ENCODE measurements at regions not wholly inside any gene's neighbourhood (a gene's known extent, or its start where the extent isn't known, plus 50 kb on each side); places are given as distances from the start of the nearest gene placed in this dataset.

DNA sequence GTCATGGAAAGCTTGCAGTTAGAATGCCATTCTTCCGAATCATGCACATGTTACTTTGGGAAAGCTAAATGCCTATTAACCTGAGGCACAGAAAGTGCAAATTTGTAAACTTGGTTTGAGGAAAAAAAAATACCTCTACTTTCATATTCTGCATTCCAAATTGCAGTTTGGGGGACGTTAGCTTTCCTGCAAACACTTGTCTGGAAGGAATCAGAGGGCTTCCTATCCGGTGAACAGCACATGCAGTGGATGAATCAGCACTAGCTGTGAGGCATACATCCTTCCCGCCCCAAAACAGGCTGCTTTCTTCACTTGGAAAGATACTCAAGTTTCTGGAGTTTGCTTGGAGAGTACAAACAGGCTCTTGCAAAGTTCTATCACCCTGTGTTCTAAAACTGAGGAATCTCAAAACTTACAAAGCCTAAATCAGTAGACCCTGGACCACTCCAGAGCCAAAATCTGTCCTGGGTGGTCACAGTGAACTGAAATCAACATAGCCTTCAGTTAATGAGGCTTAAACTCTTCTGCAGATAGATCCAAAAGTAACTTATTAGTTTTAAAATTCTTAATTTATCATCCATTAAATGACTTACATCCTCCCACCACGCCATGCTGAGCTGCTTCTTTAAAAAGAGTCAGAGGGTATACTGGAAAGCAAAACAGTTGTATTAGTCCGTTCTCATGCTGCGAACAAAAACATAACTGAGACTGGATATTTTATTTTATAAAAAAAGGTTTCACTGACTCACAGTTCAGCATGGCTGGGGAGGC, 802.3 kb upstream of the ARGLU1 start:
- DNase-seq = no peak

DNA sequence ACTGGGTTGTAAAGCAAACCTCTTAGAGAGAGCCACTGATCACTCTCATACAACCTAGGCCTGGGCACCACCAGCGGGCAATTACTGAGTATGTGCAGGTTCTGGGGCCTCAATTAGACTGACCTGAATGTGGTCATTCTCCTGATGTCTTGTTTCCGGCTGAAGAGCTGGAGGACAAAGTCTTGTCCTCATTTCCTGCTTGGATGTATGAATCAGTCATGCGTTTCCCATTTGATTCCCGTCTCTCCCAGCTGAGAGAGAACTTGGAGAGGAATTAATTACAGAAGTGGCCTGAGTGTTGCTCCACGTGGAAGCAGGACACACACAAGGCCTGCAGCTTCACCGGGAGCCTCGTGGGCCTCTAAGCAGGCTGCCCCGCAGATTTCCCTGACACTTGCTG, 799.3 kb upstream of the ARGLU1 start:
- DNase-seq = no peak

DNA sequence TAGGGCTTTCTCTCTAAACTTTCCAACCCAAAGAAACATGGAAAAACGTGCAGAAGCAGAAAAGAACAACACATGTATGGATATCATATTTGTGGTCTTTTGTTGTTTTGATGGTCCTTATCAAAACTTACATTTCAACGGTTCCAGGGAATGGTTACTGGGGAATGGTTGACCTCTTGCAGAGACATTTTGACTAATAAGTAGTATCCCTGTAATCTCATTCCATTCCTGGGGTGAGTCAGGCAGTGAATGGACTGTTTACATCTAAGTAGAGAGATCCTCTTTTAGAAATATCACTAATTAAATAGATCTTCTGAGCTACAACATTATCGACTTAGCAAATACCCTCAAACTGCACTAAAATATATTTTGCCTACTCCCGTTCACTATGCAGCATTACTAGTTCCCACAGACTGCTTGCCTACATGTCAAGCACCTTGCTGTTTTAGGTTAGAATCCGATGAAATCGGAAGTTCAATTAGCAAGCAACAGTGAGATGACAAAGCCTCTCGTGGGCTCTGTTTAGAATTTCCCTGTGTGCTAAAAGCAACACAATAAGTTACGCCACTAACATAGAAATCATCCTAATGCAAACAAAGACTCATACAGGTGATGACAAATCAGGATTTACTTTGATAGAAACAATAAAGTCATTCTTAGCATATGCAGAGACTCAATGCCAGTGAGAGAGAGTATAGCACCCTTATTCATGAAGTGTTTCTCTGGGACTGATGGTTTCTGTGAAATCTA, 797.7 kb upstream of the ARGLU1 start:
- DNase-seq = no peak

GRCh38 chr13:107364658-107365057, 796.7 kb upstream of the ARGLU1 start:
- no peak for DNase-seq

GRCh38 chr13:107361666-107362065, 793.7 kb upstream of the ARGLU1 start:
- no peak for DNase-seq

DNA sequence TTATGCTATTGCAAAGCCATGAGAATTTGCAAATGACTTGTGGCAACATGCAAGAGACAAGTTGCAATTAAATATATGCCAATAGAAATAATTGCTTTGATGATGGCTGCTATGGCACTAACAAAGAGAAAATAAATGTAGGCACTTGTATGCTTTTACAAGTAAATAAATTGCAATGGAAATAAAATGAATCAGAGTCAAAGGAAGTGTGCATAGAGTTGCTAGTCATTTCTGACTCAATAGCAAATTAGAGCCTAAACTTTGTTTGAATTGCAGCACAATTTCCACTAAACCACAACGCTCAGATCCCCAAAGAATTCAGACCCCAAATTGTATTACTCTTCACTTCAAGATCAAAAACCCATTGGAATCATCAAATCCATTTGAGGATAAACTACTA, 792.1 kb upstream of the ARGLU1 start:
- no peak for DNase-seq

DNA sequence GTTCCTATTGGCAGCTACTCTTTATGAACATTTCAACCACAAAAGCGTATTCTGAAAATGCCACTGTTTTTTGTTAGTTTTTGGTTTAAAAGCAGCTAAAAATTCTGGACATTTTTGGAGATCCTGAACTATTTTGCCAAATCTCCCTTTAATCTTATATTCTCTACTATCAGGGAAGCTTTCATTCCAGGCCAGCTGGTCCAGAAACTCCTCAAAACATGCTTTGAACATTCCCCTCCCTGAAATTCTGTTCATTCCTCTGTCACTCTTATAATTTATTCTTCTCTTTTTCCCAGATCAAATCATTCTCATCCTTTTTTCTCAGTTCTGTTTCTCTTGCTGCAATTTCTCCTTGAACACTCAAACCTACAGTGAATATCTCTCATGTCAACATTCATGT, 790.9 kb upstream of the ARGLU1 start:
- DNase-seq = no peak

- no peak for DNase-seq
Measured at GRCh38 chr13:107351305-107351704, 783.4 kb upstream of the ARGLU1 start.

GRCh38 chr13:107348925-107349324, 781.0 kb upstream of the ARGLU1 start:
- DNase-seq = no peak

GRCh38 chr13:107348471-107348870, 780.5 kb upstream of the ARGLU1 start:
- DNase-seq = no peak

- no peak for DNase-seq
Measured at GRCh38 chr13:107347641-107348369, 779.9 kb upstream of the ARGLU1 start.

DNA sequence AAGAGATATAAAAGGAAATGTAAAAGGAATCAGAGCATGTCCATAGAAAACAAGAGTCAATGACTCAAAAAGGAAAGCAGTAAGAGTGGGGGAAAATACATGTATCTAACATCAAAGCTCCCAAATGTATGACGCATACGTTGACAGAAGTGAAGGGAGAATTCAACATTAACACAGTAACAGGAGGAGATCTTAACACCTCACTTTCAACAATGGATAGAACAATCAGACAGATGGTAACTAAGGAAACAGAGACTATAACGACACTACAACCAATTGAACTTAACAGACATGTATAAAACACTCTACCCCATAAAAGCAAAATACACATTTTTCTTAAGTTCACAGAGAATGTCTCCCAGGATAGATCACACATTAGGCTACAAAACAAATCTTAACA, 774.8 kb upstream of the ARGLU1 start:
- no peak for DNase-seq

DNA sequence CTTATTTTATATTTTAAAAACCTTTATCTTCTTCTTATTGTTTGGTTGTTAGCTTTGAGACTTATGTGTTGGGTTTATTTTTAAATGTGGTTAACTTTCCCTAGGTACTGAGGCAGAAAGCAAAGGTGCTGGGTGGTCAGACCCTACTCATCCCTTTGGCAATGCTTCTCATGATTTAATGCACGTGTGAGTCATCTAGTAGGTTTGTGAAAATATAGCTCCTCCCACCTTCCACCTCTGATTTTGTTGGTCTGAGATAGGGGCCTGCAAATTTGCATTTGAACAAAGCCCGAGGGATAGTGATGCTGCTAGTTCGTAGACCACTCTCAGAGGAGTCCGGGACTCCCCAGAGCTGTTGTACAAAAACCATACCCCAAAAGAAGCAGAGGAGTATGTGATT, 771.3 kb upstream of the ARGLU1 start:
- DNase-seq = no peak

GRCh38 chr13:107332188-107332587, 764.3 kb upstream of the ARGLU1 start:
- DNase-seq = no peak

GRCh38 chr13:107331359-107331758, 763.4 kb upstream of the ARGLU1 start:
- no peak for DNase-seq

DNA sequence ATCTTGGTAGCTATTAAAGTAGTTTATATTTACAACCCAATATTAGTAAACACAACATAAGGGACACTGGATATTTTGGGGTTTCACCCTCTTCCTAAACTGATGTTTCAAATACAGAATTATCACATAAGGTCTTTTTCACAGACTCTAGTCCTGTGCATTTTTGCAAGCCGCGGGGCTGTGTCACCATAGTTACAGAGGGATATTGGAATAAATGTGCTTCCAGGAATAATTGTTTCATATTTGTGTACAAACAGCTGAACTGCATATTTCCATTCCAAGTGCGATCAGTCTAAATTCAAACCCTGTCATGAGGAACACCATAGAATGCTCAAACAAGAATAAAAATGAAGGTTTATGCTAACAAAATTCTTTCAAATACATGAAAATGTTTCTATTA, 762.5 kb upstream of the ARGLU1 start:
- DNase-seq = no peak

DNA sequence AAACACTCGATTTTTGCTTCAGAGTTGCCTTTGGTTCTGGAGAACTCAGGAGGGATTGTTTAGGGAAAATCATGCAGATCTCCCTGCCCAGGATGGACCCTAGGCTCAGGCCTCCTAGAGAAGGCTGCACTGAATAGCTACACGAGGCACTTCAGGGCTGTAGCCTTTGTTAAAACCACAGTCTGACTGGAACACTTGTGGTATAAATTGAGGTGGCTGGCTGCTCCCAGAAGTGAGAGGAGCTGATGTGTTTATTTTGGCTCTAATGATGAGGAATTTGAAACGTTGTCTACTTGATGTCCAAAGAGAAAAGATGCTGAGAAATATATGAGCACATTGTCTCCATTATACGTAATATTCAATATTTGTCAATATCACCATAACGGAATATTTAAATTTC, 762.1 kb upstream of the ARGLU1 start:
- no peak for DNase-seq

DNA sequence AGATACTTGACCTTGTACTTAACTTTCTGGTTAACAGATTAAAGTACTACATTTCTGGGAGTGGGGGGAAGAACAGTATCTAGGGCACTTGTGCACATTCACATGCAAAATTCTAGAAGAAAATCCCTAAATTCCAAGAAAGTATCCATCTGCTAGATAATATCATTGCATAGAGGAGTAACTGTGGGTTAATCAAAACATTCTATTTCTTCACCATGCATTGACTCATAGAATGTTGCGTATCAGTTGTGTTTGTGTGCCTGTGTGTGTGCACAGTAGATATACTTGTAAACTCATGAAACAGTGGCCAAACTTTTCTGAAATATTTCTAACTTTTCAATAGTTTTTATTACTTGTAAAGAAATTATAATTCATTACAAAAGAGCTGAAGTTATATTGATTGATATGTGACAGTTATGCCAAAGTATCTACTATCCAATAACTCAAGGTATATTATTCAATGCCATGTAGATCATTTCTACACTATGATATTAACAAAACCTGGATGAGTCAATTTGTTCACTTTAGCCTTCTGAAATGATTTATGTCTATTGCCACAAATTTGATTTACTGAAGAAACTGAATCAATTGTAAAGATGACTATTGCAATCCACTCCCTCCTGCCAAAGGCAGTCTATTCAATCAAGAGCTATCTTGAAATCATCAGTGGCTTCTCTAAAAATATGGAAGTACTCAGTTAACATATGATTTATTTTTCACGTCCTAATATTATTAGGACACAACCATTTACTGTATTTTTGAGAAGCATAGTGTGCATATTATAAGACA, 756.7 kb upstream of the ARGLU1 start:
- DNase-seq = no peak

DNA sequence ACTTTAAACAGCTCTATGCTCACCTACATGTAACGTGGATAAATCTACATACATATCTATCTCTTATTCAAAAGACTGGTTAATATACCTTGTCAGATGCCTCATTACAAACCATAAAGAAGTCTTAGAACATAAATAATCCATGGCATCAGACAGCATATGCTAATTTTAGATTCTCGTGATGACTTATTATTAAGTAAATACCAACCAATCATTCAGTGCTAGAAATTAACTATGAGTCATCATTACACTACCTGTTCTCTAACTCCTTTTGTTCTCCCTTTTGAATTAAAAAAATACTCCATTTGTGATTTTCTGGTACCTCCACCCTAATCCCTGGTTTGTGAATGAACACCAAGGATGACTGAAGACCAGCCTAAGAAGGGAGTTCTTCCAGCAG, 754.3 kb upstream of the ARGLU1 start:
- DNase-seq = no peak

DNA sequence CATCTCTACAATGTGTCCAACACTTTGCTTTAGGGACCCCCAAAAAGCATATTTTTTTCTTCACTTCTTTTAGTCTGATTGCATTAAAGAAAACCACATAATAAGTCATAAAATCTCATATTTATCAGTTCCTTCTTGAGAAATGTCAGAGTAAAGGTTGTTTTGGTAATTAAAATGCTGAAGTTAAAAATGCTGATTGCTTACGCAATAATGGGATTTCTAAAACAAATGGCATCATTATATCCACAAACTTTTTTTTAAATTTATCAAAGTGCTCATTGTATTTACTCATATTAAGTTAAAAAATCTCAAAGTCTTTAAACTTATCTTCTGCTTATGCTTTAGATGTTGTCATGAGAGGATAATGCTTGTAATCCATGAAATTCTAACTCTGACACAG, 737.2 kb upstream of the ARGLU1 start:
- DNase-seq = no peak

- no peak for DNase-seq
Measured at GRCh38 chr13:107301724-107302374, 733.9 kb upstream of the ARGLU1 start.

DNA sequence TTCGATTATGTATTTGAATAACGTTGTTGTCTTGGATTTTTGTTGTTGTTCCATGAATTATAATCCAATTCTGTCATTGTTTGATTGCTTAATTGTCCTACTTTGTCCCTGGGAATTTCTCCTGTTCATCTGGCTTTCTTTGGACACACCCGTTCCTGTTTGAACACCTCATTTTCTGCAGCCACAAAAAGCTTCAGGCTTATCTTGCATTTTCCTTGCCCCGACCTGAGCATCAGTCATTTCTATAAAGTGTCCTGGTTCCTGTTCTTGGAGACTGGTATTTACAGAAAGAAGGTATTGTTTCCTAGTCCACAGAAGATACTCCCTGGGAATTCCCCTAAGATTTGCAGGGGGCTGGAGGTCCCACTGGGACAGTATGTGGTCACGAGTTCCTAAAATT, 731.8 kb upstream of the ARGLU1 start:
- no peak for DNase-seq

All from central memory CD4-positive, alpha-beta T cell (primary cell).